Ishikawa (cell line): ENCODE measurements at regions not wholly inside any gene's neighbourhood (a gene's known extent, or its start where the extent isn't known, plus 50 kb on each side); places are given as distances from the start of the nearest gene placed in this dataset.

Source experiments
- MAX ChIP-seq: IDR thresholded peaks from 2 replicates; pipeline ENCODE4 v1.6.1; 2012
- RAD21 ChIP-seq: IDR thresholded peaks from 2 replicates; pipeline ENCODE4 v1.6.1; 2012; ENCODE audit warnings: low read depth
- REST ChIP-seq: IDR thresholded peaks from 2 replicates; pipeline ENCODE4 v1.6.1; 2012; ENCODE audit warnings: low read depth, mild to moderate bottlenecking

GRCh38 chr9:129465834-129466535 lies 154.9 kb downstream of the C9orf50 start:
- TF ChIP-seq MAX (no peak), REST (no peak), RAD21 (no peak)
